ENCODE measurements at regions not wholly inside any gene's neighbourhood (a gene's known extent, or its start where the extent isn't known, plus 50 kb on each side); places are given as distances from the start of the nearest gene placed in this dataset.

- TF ChIP-seq SUZ12 (IDR thresholded peaks at IDR 0.05; ENCODE audit: extremely low read depth, insufficient read depth, insufficient read length) (no peak), ZNF274 (IDR thresholded peaks at IDR 0.05; ENCODE audit: low read depth, low read length) (no peak)
These were observed 828.3 kb upstream of the EEF2KMT start for GRCh38 chr16:5925850-5926249.
